Neuronal stem cell (in vitro differentiated cells): ENCODE measurements at regions not wholly inside any gene's neighbourhood (a gene's known extent, or its start where the extent isn't known, plus 50 kb on each side); places are given as distances from the start of the nearest gene placed in this dataset.
"Not testable (repeated sequence)": the region's sequence is repeated elsewhere in the genome, so short reads cannot be mapped to it uniquely, and the experiment has no call there.

ENCODE experiments used
- DNase-seq: peaks from one replicate; pipeline ENCODE4 v3.0.0-alpha.2; 2013; ENCODE audit warnings: low spot score
- H2AFZ ChIP-seq: one replicate; pipeline ENCODE4 v1.6.1; 2013; ENCODE audit warnings: mild to moderate bottlenecking, low read length, inconsistent platforms
- H2AK5ac ChIP-seq: 2 replicates; pipeline ENCODE4 v1.6.1; 2013; ENCODE audit warnings: low read depth, mild to moderate bottlenecking, inconsistent platforms, low read length, moderate library complexity, mixed read lengths
- H2BK120ac ChIP-seq: 2 replicates; pipeline ENCODE4 v1.6.1; 2013; ENCODE audit warnings: low read depth, mild to moderate bottlenecking, inconsistent platforms, low read length, moderate library complexity, mixed read lengths
- H2BK12ac ChIP-seq: one replicate; pipeline ENCODE4 v1.6.1; 2013; ENCODE audit warnings: low read length, inconsistent platforms
- H2BK15ac ChIP-seq: 2 replicates; pipeline ENCODE4 v1.6.1; 2013; ENCODE audit warnings: mild to moderate bottlenecking, low read length, inconsistent platforms, mixed read lengths
- H2BK5ac ChIP-seq: one replicate; pipeline ENCODE4 v1.6.1; 2013; ENCODE audit warnings: inconsistent platforms, mild to moderate bottlenecking, low read length, moderate library complexity
- H3K14ac ChIP-seq: one replicate; pipeline ENCODE4 v1.6.1; 2013; ENCODE audit warnings: low read length, inconsistent platforms
- H3K18ac ChIP-seq: 2 replicates; pipeline ENCODE4 v1.6.1; 2013; ENCODE audit warnings: low read length, inconsistent platforms
- H3K23ac ChIP-seq: 2 replicates; pipeline ENCODE4 v1.6.1; 2013; ENCODE audit warnings: low read depth, mild to moderate bottlenecking, mixed read lengths, low read length, inconsistent platforms; ENCODE audit not compliant: poor library complexity
- H3K27ac ChIP-seq: replicated peaks from 3 replicates; pipeline ENCODE4 v1.5.1; 2013; ENCODE audit warnings: low read length, inconsistent platforms
- H3K27me3 ChIP-seq, 3 experiments: 2 replicates each; pipeline ENCODE4 v1.6.1; 2013; ENCODE audit warnings: low read length in 3 of 3, mild to moderate bottlenecking in 2 of 3, inconsistent platforms in 1 of 3, low read depth in 1 of 3, mixed read lengths in 1 of 3, moderate library complexity in 1 of 3; ENCODE audit not compliant: control insufficient read depth in 3 of 3, insufficient read depth in 3 of 3
- H3K36me3 ChIP-seq, 2 donors: replicated peaks in 1 of 2; 2 replicates each; pipeline ENCODE4 v1.6.1; 2013; ENCODE audit warnings: low read length in 2 of 2; ENCODE audit not compliant: control insufficient read depth in 2 of 2, insufficient read depth in 2 of 2
- H3K4ac ChIP-seq: 2 replicates; pipeline ENCODE4 v1.6.1; 2013; ENCODE audit warnings: inconsistent platforms, mild to moderate bottlenecking, low read length, moderate library complexity
- H3K4me1 ChIP-seq, 2 donors: 1 replicate in 1 of 2; 2 replicates in 1 of 2; pipeline ENCODE4 v1.6.1; 2013; ENCODE audit warnings: low read length in 2 of 2, low read depth in 1 of 2; ENCODE audit not compliant: control insufficient read depth in 2 of 2, insufficient read depth in 1 of 2
- H3K4me2 ChIP-seq: one replicate; pipeline ENCODE4 v1.6.1; 2013; ENCODE audit warnings: mild to moderate bottlenecking, low read length, inconsistent platforms; ENCODE audit not compliant: insufficient read depth, poor library complexity, severe bottlenecking
- H3K4me3 ChIP-seq, 2 donors: 2 replicates each; pipeline ENCODE4 v1.5.1; 2013; ENCODE audit warnings: low read length in 2 of 2, mild to moderate bottlenecking in 2 of 2, inconsistent platforms in 1 of 2, moderate library complexity in 1 of 2
- H3K79me1 ChIP-seq: one replicate; pipeline ENCODE4 v1.6.1; 2013; ENCODE audit warnings: low read depth, mild to moderate bottlenecking, inconsistent platforms, low read length, moderate library complexity
- H3K9ac ChIP-seq: one replicate; pipeline ENCODE4 v1.6.1; 2013; ENCODE audit warnings: mild to moderate bottlenecking, low read depth, low read length, inconsistent platforms; ENCODE audit not compliant: poor library complexity
- H3K9me3 ChIP-seq, 2 donors: replicated peaks in 1 of 2; 2 replicates each; pipeline versions ENCODE3 to v1.6.1; 2013; ENCODE audit warnings: low read length in 2 of 2, mild to moderate bottlenecking in 2 of 2, inconsistent platforms in 1 of 2, low read depth in 1 of 2, mixed read lengths in 1 of 2, moderate library complexity in 1 of 2; ENCODE audit not compliant: control insufficient read depth in 2 of 2, insufficient read depth in 1 of 2
- H4K8ac ChIP-seq: one replicate; pipeline ENCODE4 v1.6.1; 2013; ENCODE audit warnings: low read depth, mild to moderate bottlenecking, inconsistent platforms, low read length, moderate library complexity
- H4K91ac ChIP-seq: one replicate; pipeline ENCODE4 v1.6.1; 2013; ENCODE audit warnings: low read length, low read depth, mild to moderate bottlenecking, inconsistent platforms; ENCODE audit not compliant: poor library complexity
- WGBS, 2 donors: extraction: QIAGEN DNeasy Blood & Tissue Kit; methylation state at CpG; one replicate each; pipeline ENCODE4 v1.1.7; 2013; ENCODE audit warnings: missing lambda C conversion rate in 2 of 2, mixed read lengths in 1 of 2; ENCODE audit not compliant: insufficient read length in 2 of 2, insufficient replicate concordance in 1 of 2; ENCODE audit errors: extremely low coverage in 2 of 2; 5-methylcytosine and 5-hydroxymethylcytosine counted together

DNA sequence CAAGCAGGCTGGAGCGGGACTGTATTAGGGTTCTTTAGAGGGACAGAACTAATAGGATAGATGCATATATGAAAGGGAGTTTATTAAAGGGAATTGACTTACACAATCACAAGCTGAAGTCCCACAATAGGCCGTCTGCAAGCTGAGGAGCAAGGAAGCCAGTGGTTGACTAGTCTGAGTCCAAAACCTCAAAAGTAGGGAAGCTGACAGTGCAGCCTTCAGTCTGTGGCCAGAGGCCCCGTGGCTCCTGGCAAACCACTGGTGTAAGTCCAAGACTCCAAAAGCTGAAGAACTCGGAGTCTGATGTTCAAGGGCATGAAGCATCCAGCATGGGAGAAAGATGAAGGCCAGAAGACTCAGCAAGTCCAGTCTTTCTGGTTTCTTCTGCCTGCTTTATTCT is 281.8 kb downstream of the QKI start:
- no CpG with 5 or more reads among the region's 4 CpGs for WGBS, 2 donors
- not testable (repeated sequence) for H2AFZ ChIP-seq

DNA sequence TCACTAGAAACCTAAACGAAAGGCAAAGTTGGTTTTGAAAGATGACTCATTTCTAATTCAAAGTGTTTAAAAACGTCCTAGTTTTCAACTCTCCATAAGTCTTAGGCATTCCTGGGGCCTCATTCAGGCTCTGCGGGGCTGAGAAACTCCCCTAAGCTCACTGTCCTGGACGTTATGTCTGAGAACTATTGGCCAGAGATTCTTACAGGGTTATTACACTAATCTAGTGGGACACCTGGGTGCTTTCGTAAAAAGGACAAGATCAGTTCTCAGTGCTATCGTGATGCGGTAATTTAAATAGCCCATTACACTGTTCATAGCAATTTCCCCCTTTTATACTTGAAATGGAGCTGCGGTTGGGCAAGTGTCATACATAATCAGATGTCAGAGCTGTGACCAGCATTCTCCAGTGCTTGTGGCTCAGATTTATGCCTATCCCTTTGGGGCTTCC is 280.9 kb downstream of the QKI start:
- no peak overlapping the region for H2BK120ac ChIP-seq
- H3K4ac ChIP-seq = no peak overlapping the region
- no peaks in the 10 kb centered on the region for H3K27me3 ChIP-seq
- H2BK12ac ChIP-seq = no peak overlapping the region
- DNase-seq = no peak
- no peak overlapping the region for H4K91ac ChIP-seq
- peak overlapping the region; percentile 15 for H2AFZ ChIP-seq
- no peak overlapping the region for H3K23ac ChIP-seq
- H3K36me3 ChIP-seq = no peaks in the 10 kb centered on the region
- no peak overlapping the region for H3K18ac ChIP-seq
- no CpG with 5 or more reads among the region's 8 CpGs for WGBS, 2 donors
- no peak overlapping the region for H2BK5ac ChIP-seq
- no peak overlapping the region for H2BK15ac ChIP-seq
- no peak overlapping the region for H3K27ac ChIP-seq
- H2AK5ac ChIP-seq = no peak overlapping the region
- H3K4me2 ChIP-seq = no peak overlapping the region
- H4K8ac ChIP-seq = no peak overlapping the region
- H3K79me1 ChIP-seq = no peaks in the 10 kb centered on the region
- no peak overlapping the region for H3K9ac ChIP-seq
- peaks cover 0 to 11% of the 10 kb centered on the region in 2 donors for H3K9me3 ChIP-seq
- H3K4me3 ChIP-seq = no peak overlapping the region
- peaks cover 3% of the 10 kb centered on the region in 2 donors for H3K4me1 ChIP-seq
- no peak overlapping the region for H3K14ac ChIP-seq

More for the DNA sequence above, 281.8 kb downstream of the QKI start:
- not testable (repeated sequence) for H4K8ac ChIP-seq, H3K4me1 ChIP-seq, H2BK120ac ChIP-seq, H2BK15ac ChIP-seq, H3K4me2 ChIP-seq, H3K4ac ChIP-seq, H2BK12ac ChIP-seq, H2BK5ac ChIP-seq, H3K27ac ChIP-seq, H3K27me3 ChIP-seq, H3K4me3 ChIP-seq, H3K14ac ChIP-seq, DNase-seq, H3K9ac ChIP-seq, H4K91ac ChIP-seq, H3K36me3 ChIP-seq, H3K18ac ChIP-seq, H3K79me1 ChIP-seq, H2AK5ac ChIP-seq, H3K23ac ChIP-seq
- peaks cover 0 to 11% of the 10 kb centered on the region in 2 donors for H3K9me3 ChIP-seq

DNA sequence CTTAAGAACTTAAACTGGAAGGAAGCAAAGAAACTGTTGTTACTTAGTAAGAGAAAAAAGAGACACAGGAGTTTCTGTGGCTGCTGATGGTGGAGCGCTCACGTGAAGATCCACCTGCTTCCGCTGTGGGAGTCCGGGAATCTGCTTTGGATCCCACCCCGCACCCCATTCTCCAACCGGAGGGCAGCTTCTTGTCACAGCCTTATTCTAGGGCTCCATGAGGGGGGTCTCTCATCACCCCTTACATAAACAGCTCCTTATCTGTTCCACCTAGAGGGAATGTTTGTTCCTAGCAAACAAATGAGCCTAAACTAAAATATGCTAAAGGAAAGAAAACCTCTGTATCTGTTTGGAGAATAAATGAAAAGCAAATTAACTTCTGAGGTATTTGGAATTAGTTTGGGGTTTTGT is 280.5 kb downstream of the QKI start:
- H3K9me3 ChIP-seq = peaks cover 0 to 11% of the 10 kb centered on the region in 2 donors
- no peak overlapping the region for H4K91ac ChIP-seq
- no peak overlapping the region for H2BK5ac ChIP-seq
- H3K4me3 ChIP-seq = no peak overlapping the region
- H3K79me1 ChIP-seq = no peaks in the 10 kb centered on the region
- H3K36me3 ChIP-seq = no peaks in the 10 kb centered on the region
- no peaks in the 10 kb centered on the region for H3K4me1 ChIP-seq
- H3K9ac ChIP-seq = no peak overlapping the region
- H3K27me3 ChIP-seq = no peaks in the 10 kb centered on the region
- peak overlapping the region; percentile 15 for H2AFZ ChIP-seq
- H3K18ac ChIP-seq = no peak overlapping the region
- H2BK15ac ChIP-seq = no peak overlapping the region
- H2BK12ac ChIP-seq = no peak overlapping the region
- no peak overlapping the region for H2BK120ac ChIP-seq
- DNase-seq = no peak
- H3K23ac ChIP-seq = no peak overlapping the region
- WGBS, 2 donors = no CpG with 5 or more reads among the region's 6 CpGs
- H2AK5ac ChIP-seq = no peak overlapping the region
- H3K14ac ChIP-seq = no peak overlapping the region
- no peak overlapping the region for H3K4me2 ChIP-seq
- H4K8ac ChIP-seq = no peak overlapping the region
- H3K4ac ChIP-seq = no peak overlapping the region
- no peak overlapping the region for H3K27ac ChIP-seq

DNA sequence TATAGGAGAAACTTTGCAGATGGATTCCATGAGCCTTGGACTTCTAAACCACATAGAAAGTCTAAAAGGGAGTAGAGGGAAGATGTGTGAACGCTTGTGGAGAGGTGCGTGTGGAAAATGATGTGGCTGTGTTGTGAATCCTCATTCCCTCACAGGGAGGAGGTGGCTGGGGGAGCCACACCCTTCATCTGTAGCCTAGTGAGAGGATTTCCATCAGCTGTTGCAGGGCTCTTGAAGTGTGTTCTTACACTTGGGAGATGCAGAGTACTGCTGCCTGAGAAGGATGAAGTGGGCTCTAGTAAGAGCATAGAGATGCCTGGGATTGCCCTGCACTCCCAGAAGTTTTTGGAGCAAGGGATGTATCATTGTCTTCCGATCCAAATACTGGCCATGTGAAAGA is 279.6 kb downstream of the QKI start:
- Histone ChIP-seq H3K4me2 (no peak overlapping the region), H3K9ac (no peak overlapping the region), H3K4ac (no peak overlapping the region), H2BK5ac (no peak overlapping the region), H3K27me3 (no peaks in the 10 kb centered on the region), H3K14ac (no peak overlapping the region), H4K91ac (no peak overlapping the region), H3K9me3 (peaks cover 0 to 5% of the 10 kb centered on the region in 2 donors), H2BK12ac (no peak overlapping the region), H3K27ac (no peak overlapping the region), H2BK120ac (no peak overlapping the region), H3K79me1 (no peaks in the 10 kb centered on the region), H3K18ac (no peak overlapping the region), H2AK5ac (no peak overlapping the region), H3K4me1 (no peaks in the 10 kb centered on the region), H3K4me3 (no peak overlapping the region), H2AFZ (no peak overlapping the region), H2BK15ac (no peak overlapping the region), H3K36me3 (no peaks in the 10 kb centered on the region), H4K8ac (no peak overlapping the region), H3K23ac (no peak overlapping the region)
- WGBS, 2 donors = no CpG with 5 or more reads among the region's 3 CpGs
- DNase-seq = no peak
